A172 (cell line): ENCODE measurements at regions not wholly inside any gene's neighbourhood (a gene's known extent, or its start where the extent isn't known, plus 50 kb on each side); places are given as distances from the start of the nearest gene placed in this dataset.
A peak's percentile ranks its signal among the peaks of the same experiment; 100 is the strongest.
"Not testable (repeated sequence)": the region's sequence is repeated elsewhere in the genome, so short reads cannot be mapped to it uniquely, and the experiment has no call there.

Experiments
- DNase-seq: peaks from one replicate; pipeline ENCODE4 v3.0.0-alpha.2; 2015; ENCODE audit warnings: low spot score

DNA sequence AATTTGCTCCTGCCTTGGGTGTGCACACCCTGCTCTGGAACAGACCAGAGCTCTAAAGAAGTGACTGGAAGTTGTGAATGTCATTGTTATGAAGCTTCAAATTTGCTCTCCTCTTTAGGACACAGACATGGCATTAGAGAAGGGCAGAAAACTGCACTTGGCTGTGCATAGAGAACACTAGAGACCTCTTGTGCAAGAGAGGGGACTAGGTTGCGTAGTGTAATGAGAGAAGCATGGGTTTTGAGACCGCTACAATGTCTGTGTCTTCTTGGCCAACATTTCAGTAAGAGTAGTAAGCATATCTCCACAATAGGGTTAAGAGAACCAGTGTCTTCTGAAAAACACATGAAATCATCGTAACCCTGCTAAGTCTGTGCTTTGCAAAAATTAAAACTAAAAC is 423.3 kb downstream of the SPRY2 start:
- no peak for DNase-seq

DNA sequence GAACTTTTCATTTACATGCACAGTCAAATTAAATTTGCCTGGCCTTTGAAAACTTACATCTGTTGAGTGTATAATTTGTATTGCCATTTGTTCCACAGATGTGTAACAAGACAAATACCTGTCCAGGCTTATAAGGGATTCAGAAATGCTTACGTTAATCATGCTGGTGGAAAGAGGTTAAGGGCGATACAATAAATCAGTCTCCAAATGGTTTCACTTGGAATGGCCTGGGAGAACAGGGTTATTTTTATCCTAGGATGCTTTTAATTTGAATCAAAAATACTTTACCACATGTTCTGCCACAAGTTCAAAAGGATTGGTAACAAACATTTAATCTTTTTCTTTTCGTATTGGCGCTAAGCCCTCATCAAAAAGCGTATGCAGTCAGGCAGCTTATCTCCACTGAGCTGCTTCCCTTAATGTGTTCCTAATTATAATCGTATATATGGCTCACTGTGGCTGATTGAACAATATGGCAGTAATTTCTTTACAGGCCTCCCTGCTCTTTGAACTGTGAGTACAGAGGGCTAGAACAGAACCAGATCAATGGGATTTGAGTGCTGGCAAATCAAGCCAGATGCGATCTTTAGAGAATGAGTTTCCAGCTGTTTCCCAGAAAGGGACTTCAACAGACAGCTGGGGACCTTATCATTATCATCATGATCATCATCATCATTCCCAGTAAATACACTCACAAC is 425.7 kb downstream of the SPRY2 start:
- DNase-seq = no peak

DNA sequence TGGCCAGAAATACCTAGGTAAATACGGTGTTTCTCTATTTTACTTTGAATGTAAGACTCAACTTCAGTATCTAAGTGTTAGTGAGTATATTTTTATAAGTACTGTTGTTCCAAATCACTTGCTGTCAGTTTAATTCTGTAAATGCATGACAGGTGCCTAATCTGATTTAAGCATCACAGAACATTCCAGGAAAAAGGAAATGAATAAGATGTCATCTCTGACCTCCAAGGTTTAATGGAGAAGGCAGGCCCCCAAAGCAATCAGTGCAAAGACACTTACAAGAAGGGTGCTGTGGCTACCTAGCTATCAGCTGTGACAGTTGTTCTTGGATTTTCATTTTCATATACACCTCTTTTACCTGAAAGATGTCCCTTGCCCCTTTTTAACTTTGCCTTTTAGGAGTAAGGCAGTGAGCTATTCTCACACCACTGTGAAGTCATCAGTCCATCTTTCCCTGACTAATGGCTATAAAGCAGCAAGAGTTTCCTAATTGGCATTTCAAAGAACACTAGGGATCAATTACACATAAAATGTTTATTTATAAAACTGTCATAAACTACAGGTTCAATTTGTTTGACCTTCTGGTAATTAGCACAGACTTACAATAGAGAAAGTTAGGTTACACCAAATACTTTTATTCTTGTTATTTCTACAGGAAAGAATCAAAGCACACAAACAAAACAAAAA is 427.6 kb downstream of the SPRY2 start:
- no peak for DNase-seq

DNA sequence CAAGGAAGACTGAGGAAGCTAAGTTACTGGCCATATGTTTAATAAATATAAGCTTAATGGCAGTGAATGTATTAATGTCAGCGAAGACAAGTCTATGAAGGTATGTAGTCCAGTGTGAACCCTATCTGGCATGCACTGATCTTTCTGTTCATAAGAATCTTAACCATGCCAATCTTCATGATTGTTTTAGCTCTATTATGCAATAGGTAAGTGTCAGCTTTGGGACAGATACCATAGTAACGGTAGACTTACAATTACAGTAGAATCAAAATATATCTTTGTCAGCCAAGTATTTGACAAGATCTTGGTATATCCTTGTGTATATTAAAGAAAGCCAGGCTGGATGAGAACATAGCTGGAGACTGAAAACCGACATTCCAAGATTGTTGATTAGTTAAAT is 428.5 kb downstream of the SPRY2 start:
- no peak for DNase-seq

DNA sequence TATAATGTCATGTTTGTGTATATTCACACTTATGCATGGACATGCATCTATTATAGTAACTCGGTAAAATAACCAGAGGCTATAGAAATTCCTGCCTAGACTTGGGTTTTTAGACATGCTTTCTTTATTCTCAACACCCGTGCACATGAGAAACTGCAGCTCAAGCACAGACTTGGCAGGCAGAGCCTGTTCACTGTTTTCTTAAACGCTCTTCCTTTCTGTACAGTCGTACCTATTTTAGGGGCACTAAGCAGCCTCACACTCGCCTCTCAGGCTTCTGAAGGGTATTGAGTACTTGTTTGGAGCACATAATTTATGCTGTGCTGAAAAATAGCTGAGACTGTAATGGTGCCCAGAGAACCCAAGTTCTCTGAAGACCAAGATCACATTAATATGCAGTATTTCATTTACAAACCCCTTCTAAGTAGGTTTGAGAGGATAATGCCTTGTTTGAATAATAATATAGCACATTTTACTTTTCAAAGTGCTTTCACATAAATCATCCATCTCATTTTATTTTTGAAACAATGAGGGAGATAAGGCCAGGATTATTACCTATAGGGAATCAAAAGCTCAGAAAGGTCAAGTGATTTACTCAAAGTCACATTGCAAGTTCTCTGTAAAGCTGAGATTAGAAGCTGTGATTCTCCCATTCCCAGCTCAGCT is 429.9 kb downstream of the SPRY2 start:
- DNase-seq = no peak

DNA sequence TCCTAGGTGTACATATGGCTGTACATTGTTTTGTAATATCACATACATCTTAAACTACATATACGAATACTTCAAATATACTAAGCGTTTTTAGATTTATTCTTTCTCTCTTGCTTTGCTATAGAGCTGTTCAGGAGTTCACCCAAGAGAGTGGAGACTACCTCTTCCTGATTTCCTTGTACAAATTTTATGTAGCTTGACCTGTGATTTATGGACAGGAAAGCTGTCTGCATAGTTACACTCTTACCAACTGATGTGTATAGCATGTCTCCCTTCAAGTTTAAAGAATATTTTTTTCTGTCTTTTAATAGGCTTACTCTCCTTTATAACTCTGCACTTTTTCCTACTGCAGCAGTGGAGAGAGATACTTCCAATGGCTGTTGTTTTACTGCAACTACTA is 428.7 kb downstream of the NDFIP2 start:
- DNase-seq = no peak

DNA sequence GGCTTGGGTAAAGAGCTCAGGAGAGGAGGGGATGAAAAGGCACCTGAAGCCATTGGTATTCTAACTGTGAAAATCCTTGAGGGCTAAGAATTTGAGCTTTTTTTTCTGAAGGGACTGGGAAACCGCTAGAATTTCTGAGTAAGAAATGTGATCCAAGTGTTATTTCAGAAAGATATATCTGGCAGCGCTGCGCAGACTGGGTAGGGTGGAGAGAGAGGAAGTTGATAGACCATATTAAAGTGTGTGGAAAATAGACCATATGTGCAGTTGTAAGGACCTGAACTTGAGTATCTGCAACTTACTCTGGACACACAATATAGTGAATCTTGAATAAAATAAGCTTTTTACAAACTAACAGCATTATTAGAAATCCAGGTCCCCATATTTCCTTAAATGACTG is 427.4 kb downstream of the NDFIP2 start:
- no peak for DNase-seq

DNA sequence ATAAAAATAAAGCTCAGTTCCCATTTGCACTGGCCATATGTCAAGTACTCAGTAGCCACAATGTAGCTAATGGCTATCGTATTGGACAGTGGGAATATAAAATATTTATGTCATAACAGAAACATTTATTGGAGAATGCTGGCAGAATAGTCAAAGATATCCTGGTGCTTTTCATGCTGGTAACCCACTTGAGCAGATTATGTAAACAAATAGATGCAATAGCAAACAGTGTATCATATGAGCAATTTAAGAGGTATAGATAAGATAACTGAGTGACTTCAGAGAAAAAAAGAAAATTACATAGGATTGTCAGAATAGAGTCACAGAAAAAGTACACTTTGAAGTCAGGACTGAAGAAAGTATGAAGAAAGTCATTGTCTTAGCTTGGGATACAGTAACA is 426.6 kb downstream of the NDFIP2 start:
- DNase-seq = no peak

DNA sequence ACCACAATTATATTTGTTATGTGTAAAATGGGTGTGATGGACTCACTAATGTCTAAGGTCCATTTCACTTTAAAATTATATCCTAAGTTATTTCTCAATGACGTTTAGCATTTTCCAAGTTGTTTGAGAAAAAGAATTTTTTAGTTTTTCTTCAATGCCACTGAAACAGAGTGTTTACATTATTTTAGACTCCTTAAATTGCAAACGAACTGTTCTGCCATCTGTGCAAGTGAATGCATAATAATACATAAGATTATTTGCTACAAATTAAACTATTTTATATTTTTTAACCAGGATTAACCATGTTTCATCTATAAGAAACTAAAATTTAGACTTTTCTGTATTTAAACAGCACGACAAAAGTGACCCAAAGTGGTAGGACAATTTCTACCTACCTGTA is 425.4 kb downstream of the NDFIP2 start:
- DNase-seq = no peak

DNA sequence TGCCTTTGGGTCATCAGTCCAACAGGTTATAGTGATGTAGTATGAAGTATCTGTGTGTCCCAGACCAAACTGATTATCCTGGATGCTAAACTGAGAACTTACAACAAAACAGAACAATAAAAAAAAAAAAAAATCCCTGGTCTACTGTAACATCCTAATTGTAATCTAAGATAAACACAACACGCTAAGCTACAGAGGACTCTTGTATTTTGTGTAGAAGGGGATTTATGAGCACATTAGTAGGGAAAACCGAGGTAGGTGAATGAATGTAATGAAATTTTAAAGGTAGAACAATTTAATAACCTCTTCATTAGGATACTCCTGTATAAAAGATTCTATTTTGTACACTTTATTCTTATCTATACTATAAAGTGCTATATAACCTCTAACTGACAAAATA is 424.1 kb downstream of the NDFIP2 start:
- DNase-seq = no peak

DNA sequence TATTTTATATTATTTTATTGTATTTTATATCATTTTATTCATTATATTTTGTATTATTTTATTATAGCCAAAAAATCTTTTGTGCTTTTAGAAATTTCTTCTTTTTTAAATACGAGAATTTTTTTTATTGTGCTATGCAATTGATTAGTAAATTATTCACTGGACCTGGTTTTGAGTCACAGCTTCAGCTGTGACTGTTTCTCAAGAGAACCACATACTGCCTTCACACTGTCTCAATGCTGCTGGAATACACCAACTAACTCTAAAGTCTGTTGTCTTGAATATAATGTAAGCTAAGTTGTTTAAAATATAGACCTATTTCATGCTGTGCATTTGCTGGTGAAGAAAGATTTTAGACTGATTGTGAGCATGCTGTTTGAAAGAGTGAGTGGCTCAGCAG is 423.6 kb downstream of the NDFIP2 start:
- no peak for DNase-seq

DNA sequence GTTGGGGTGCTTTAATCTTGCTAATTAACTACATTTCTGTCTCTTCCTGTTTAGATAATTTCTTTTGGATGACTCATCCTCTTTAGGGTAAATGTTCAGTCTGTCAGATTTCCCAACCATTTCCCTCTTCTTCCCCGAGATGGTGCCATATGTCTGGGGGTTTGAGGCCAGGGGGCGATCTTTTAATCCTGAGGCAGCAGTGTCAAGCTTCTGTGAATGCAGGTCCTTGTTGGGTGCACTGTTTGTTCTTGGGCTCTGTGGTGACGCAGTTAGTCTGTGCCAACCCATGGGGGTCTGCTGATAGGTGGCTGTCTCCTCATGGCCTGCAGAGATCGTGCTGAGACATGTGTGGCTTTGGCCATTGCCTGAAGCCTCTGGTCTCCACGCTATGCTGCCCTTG is 420.4 kb downstream of the NDFIP2 start:
- DNase-seq = peak; percentile 36

DNA sequence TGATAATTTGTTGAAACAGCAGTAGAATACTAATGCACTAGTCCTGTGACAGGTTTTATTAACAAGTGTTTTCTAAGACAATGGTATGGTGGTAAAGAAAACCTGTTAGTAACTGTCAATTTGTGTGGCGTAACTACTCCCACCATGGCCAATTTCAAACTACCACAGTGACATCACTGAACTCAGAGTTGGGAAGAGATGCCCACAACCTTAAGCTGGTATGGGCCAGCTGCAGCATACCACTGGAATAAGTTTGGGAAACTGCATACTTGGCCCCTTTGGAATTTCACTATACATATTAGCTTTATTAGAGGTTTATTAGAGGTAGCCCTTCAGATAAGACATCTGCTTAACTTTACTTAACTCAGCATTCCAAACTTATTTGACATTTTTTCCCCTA is 419.4 kb downstream of the NDFIP2 start:
- DNase-seq = no peak

DNA sequence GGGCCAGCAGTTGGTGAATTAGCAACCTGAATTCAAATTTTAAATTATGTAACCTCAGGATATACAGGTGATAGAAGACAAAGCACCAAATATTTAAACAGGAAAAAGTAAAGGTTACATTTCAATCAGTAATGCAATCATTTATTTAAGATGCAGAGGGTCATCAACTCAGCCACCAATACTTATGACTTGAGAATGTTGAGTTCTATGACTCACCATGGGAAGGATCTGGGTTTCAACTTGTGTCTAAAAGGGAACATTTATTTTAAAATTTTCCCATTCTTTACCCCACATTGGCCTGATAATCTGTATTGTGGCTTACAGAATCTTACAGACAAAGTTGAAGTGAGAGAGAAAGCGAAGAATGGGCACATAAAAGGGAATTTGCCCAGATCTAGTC is 418.0 kb downstream of the NDFIP2 start:
- no peak for DNase-seq

DNA sequence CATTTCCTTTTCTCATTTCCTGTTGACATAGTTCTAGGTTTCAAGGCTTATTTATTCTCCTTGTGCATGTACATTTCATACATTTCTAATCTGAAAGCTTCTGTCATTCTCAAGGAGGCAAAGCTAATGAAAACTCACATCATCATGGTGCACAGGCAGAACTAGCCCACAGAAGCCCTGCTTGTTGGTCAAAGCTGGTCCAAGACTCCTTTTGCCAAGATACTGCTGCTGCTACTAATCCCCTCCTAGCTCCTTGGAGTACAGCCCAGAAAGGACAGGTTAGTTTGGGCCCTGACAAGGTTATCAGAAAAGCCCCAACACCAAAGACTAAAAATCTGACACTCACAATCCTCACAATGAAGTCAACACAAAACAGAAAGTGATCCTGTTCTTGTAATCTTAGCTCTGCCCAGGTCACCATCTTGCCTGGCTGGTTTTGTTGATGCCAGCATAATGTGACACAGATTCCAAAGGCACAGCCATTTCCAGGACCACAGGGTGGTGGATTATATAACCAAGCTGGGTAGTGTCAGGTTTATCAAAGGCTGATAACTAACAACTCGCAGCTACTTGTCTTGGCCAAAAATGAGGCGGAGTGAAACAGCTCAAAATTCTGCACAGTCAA is 417.4 kb downstream of the NDFIP2 start:
- no peak for DNase-seq

DNA sequence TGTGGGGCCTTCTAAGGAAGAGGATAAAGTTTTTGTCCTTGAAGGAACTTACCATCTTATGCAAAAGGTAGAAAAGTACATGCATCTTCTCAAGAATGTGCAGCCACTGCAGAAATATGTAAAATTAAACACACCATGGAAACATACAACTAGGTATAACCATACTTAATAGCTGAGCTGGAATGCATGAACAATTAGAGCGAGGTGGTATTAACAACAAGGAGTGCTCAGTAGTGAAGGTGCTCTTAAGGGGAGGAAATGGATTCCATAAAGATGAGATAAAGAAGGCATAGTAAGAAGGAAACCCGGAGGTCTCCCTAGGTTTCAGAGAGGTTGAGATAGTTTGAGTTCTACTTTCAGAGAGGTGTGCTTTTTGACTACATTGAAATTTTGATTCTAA is 415.9 kb downstream of the NDFIP2 start:
- DNase-seq = no peak

DNA sequence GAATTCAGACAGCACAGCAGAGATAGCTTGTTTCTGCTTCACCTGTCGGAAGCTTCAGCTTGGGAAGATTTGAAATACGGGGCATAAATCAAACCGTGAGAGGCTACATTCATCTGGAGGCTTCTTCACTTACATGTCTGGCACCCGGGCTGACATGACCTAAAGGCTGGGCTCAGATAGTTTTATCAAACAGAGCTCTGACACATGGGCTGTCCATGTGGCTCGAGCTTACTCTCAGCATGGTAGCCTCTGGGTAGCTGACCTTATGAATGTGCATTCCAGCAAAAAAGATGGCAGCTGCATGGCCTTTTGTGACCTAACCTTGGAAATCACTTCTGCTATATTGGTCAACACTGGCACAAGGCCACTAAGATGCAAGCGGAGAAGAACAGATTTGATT is 414.5 kb downstream of the NDFIP2 start:
- DNase-seq = no peak

DNA sequence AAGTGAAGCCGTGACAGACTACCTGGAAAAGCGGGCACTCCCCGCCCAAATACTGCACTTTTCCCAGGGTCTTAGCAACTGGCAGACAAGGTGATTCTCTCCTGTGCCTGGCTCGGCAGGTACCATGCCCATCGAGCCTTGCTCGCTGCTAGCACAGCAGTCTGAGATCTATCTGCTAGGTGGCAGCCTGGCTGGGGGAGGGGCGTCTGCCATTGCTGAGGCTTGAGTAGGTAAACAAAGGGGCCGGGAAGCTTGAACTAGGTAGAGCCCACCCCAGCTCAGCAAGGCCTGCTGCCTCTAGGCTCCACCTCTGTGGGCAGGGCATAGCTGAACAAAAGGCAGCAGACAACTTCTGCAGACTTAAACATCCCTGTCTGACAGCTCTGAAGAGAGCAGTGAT is 406.3 kb downstream of the NDFIP2 start:
- not testable (repeated sequence) for DNase-seq

DNA sequence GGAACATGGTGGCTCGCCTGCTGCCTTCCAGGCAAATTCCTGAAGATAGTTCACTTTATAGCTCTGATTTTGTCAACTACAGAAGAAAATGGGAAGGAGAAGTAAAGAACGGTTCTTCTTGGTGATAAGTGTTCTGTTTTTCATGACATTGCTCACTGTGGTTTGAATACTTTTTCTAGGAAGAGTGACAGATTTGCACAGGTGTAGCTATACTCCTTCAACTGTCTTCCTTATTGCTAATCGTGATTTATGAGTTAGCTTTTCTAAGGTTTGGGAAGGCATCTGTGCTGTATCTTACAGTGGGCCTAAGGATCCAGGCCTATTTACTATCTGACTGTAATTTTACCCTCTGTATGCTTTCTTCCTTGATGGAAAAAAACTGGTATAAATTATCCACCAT is 405.6 kb downstream of the NDFIP2 start:
- no peak for DNase-seq

DNA sequence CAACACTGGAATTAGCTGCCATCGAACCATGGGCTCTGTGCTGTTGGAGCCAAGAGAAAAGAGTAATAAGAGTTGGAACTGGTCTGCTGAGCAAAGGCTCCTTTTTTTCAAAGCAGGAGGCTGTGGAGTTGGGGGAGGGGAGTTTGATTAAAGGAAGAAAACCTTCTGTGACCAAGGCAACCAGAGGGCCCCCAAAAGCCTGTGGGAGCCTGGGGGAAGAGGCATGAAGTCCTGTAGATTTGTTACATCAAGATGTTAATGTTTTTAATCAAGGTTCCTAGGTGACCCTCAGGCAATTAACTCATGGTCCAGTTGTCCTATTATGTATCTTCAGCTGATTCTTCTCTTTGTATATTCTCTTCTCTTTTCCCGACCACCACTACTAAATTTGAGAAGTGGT is 403.9 kb downstream of the NDFIP2 start:
- DNase-seq = no peak

DNA sequence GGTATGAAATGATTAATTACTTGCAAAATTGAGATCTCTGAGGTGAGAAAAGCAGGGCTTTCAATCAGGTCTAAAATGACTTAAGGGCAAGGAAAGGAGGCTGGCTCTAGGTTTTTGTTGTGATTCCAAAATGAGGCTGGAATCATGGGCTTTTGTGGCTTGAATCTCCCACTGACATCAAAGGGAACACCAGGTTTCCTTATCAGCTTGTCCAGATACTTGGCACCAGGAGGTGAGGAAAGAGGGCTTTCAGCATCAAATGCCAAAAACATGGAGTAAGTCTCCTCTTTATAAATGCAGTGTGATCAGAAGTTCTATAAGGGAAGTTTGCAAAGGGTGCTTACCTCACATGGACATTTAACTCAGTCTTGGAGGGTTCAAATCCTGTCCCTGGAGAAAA is 402.3 kb downstream of the NDFIP2 start:
- DNase-seq = no peak

DNA sequence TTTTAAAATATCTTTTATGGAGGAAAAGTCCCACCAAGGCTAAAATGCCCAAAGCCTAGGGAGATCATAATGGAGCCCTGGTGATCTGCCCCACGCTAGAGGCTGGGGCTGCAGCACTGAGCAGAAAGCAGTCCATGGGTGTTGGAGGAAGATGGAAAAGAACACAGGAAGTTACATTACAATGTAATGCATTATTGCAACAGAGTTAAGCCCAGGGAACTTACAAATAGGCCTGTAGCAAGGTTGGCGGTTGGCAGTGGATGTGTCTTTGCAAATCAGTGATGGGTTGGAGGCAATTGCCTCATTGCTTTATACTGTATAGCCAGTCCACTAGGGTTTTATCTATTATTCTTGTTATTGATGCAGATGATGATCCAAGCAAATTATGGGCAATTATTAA is 399.9 kb downstream of the NDFIP2 start:
- no peak for DNase-seq
